HG03097 (cell line): ENCODE measurements at regions not wholly inside any gene's neighbourhood (a gene's known extent, or its start where the extent isn't known, plus 50 kb on each side); places are given as distances from the start of the nearest gene placed in this dataset.

Experiments
- ATAC-seq: cut with Tn5 transposase; IDR thresholded peaks from one replicate; pipeline ENCODE4 v1.9.1; 2021; ENCODE audit not compliant: unreplicated experiment, low FRiP score

- ATAC-seq = no peak
Observed at GRCh38 chr18:44107187-44107586, 573.5 kb upstream of the SETBP1 start.

DNA sequence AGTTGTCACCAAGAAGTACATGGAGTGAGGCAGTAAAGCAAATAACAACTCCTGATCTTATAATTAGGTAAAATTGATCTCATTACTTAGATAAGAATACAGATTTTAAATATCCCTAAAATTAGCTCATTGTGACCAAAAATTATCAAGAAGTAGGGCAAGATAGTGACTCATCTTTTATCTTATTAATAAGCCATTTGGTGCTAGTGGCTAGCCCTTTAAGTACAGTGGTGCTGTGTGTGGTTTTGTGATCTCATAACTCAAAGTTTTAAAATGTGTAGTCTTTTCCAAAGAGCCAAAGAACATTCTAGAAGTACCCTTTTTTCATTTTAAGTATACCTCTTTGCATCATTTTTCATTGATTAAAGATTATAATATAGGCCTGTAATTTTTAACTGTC, 569.4 kb upstream of the SETBP1 start:
- no peak for ATAC-seq

- ATAC-seq = no peak
Observed at GRCh38 chr18:44117821-44118220, 562.9 kb upstream of the SETBP1 start.

GRCh38 chr18:44119607-44120006, 561.1 kb upstream of the SETBP1 start:
- no peak for ATAC-seq

DNA sequence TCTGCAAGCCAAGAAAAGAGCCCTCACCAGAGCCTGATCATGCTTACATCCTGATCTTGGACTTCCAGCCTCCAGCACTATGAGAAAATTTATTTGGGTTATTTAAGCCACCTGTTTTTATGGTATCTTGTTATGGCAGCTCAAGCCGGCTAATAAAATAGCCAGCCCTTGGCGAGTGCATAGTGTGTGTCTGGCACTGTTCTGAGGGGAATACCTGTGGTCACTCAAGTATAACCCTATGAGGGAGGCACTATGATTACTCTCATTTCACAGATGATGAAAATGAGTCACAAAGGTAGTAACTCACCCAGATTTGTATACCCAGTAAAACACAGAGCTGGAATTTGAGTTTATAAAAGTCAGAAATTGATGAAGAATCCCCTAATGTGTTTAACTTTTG, 556.9 kb upstream of the SETBP1 start:
- no peak for ATAC-seq

DNA sequence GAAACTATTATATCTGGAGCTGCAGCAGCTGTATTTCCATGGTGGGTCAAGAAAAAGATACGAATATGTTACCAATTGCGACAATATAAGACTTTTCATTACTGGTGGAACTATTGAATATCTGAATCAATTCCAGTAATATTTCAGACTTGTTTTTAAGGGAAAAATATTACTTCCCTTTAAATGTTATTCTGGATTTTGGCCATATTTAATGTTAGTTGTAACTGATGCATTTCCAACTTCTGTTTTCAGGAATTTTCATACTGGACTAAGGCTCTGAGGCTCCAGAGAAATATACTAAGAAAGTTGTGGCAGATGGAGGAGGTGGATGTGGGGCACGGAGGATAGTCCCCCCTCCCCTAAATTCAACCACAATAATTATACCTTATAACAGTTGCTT, 555.2 kb upstream of the SETBP1 start:
- no peak for ATAC-seq

GRCh38 chr18:44126598-44126997, 554.1 kb upstream of the SETBP1 start:
- no peak for ATAC-seq

GRCh38 chr18:44128365-44128764, 552.3 kb upstream of the SETBP1 start:
- no peak for ATAC-seq

DNA sequence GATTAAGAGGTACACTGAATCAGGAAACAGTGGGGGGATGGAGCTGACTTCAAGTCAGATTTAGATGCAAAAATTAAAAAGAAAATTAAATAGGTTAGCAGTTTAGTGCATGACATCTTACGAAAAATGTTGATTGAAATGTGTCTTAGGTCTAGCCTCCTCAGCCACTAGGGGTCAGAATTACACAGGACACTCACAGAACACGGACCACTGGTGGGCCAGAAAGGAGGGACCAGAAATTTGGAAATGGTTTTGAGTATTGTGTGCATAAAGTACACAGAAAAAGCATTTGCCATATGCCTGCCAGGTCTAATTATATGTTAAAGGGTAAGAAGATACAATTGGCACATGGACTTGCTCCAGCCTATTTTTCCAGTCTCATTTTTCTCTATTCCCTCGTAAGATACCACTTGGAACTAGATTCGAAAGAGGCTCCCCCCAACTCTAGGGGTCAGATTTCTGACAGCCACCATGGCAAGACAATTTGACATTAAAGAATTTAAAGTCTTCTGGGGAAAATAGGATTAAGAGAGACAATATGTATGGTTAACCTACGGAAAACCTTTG, 550.2 kb upstream of the SETBP1 start:
- no peak for ATAC-seq

DNA sequence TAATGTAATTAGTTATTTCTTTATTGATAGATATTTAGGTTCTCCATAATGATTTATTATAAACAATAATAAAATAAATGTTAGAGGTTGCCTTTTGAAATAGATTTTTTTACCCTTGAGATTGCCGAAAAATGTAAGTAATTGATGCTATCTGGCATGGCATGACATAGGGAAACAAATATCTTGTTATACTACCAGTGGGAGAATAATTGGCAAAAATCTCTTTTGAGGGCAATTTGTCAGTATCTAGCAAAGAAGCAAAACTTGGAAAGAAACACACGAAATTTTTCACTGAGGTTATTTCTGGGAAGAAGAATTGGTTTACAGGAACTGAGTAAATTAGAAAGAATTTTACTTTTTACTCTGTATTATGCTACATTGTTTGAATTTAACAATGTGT, 547.2 kb upstream of the SETBP1 start:
- ATAC-seq = no peak

DNA sequence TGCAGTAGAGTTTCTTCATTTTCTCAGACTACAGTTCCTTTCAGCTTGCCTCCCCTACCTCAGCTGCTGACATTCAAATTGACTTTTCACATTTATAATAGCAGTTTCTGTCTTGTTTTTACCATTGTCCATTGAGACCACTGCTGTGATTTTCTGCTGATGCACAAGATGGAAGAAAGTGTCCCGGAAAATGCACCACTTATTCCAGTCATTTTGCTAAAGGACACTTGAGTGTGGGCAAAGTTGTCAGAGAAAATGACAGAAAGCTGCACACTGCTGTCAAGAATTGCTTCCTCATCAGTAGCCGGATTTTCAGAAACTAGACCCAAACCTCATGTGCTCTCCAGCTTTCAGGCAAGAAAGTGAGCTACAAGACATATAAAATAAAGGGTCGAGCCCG, 546.2 kb upstream of the SETBP1 start:
- no peak for ATAC-seq

DNA sequence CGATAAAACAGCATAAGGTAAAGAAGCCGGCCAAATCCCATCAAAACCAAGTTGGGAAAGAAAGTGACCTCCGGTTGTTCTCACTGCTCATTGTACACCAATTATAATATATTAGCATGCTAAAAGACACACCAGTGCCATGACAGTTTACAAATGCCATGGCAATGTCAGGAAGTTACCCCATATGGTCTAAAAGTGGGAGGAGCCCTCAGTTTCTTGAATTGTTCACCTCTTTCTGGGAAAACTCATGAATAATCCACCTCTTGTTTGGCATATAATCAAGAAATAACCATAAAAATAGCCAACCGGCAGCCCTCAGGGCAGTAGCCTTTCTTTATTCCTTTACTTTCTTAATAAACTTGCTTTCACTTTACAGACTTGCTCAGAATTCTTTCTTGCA, 544.9 kb upstream of the SETBP1 start:
- no peak for ATAC-seq

DNA sequence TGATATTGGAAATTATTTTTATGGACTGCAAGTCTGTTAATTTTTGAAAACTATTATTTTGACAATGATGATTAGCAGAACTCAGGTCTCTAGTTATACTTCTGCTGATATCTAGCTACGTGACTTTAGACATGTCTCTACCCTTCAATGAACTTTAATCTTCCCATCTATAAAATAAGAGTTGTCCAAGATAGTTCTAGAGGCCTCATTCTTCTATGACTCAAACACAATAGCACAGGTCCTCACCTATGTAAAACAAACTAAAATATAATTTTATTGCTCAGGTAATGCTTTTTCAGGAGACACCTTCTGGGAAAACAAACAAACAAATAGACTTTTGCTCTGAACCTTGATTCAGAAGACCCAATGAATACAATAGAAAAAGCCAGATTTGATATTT, 544.4 kb upstream of the SETBP1 start:
- ATAC-seq = no peak

DNA sequence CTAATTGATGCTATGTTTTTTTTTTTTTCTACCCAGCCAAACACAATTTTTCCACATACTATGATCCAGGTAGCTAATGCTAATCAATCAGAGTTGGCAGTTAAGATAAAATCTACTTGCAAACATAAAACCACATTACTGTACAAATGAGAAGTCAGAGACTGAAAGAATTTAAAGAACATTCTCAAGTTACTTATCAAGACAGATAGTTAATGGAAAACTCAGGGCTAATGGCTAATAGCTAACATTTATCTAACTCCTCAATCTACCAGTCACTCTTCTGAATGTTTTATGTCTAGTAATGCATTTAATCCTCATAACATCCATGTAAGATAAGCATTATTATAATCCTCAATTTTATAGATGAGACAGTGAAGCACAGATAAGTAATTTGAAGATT, 537.6 kb upstream of the SETBP1 start:
- ATAC-seq = no peak

GRCh38 chr18:44149706-44150105, 531.0 kb upstream of the SETBP1 start:
- no peak for ATAC-seq

GRCh38 chr18:44153981-44154380, 526.7 kb upstream of the SETBP1 start:
- ATAC-seq = no peak

- ATAC-seq = no peak
Observed at GRCh38 chr18:44156126-44156525, 524.6 kb upstream of the SETBP1 start.

- ATAC-seq = no peak
Observed at GRCh38 chr18:44156776-44157335, 523.8 kb upstream of the SETBP1 start.

- ATAC-seq = no peak
Observed at GRCh38 chr18:44170208-44170880, 510.3 kb upstream of the SETBP1 start.

DNA sequence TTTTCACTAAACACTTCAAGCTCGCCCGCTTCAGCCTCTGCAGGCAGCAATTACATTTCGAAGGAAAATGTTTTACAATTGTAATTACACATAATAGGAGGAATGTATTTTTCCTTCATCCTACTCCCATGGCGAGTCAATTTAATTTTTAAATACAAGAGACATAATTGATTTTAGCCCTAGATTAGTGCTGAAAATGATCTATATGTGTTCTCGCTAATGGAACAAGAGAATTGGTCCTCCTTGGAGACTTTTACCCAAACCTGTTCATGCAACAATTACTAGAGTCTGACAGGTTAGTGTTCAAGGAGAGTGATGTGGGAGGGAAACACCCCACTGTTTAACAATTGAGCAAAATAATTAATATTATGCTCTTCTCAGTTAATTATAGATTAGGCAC, 509.4 kb upstream of the SETBP1 start:
- ATAC-seq = no peak

DNA sequence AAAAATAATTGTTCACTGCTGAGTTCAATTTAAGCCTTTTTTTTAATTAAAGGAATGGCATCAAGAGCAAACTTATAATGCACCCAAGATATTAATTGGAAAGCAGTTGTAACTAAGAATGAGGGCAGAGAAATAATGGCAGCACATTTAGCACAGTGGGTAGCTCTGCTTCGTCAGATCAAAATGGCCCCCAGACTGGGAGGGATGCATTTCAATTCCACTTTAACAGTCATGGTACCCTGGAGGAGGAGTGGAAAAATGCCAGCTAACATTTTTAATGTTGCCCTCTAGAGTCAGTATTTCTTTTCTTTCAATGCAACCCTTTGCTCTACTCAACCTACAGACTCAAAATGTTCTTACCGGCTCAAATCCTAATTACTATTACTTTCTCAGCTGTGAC, 504.8 kb upstream of the SETBP1 start:
- no peak for ATAC-seq

DNA sequence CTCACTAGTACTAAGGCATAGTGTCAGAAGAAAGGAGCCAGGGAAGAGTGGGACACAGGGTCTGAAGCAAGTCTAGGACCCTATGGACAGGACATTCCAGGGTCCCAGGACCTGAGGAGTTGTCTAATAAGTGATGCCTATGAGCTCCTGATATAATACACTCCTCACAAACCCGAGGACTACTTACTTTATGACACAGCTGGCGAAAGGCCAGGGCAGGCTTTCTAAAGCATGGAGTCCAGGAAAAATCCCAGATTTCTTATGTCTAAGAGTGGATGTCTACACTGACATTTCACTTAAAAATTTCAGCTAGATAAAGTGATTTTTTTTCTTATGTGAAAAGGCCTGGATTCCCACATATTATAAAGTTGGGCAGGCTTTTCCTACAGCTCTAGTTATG, 502.2 kb upstream of the SETBP1 start:
- ATAC-seq = no peak
